GM18519 (cell line): ENCODE measurements at regions not wholly inside any gene's neighbourhood (a gene's known extent, or its start where the extent isn't known, plus 50 kb on each side); places are given as distances from the start of the nearest gene placed in this dataset.

Source experiments
- ATAC-seq: cut with Tn5 transposase; IDR thresholded peaks from one replicate; pipeline ENCODE4 v1.9.1; 2021; ENCODE audit warnings: mild to moderate bottlenecking, moderate library complexity; ENCODE audit not compliant: unreplicated experiment, low FRiP score

- no peak for ATAC-seq
These were observed 1598.3 kb downstream of the AACS start for GRCh38 chr12:126663304-126664094.

- ATAC-seq: no peak
These were observed 1599.6 kb upstream of the TMEM132C start for GRCh38 chr12:126667339-126667738.

- ATAC-seq: no peak
These were observed 1598.4 kb upstream of the TMEM132C start for GRCh38 chr12:126668538-126668937.

GRCh38 chr12:126668961-126669360 lies 1598.0 kb upstream of the TMEM132C start:
- no peak for ATAC-seq

- no peak for ATAC-seq
These were observed 1590.5 kb upstream of the TMEM132C start for GRCh38 chr12:126676434-126676833.

- ATAC-seq: no peak
These were observed 1585.3 kb upstream of the TMEM132C start for GRCh38 chr12:126681676-126682075.

GRCh38 chr12:126684703-126685102 lies 1582.3 kb upstream of the TMEM132C start:
- ATAC-seq: no peak

- no peak for ATAC-seq
These were observed 1581.3 kb upstream of the TMEM132C start for GRCh38 chr12:126685636-126686035.

- ATAC-seq: no peak
These were observed 1578.4 kb upstream of the TMEM132C start for GRCh38 chr12:126688556-126688955.

- ATAC-seq: no peak
These were observed 1566.9 kb upstream of the TMEM132C start for GRCh38 chr12:126700096-126700495.

- no peak for ATAC-seq
These were observed 1562.4 kb upstream of the TMEM132C start for GRCh38 chr12:126704609-126705008.

GRCh38 chr12:126706300-126706699 lies 1560.7 kb upstream of the TMEM132C start:
- ATAC-seq: no peak

GRCh38 chr12:126708492-126708896 lies 1558.5 kb upstream of the TMEM132C start:
- no peak for ATAC-seq

GRCh38 chr12:126718365-126718764 lies 1548.6 kb upstream of the TMEM132C start:
- no peak for ATAC-seq

- ATAC-seq: no peak
These were observed 1546.9 kb upstream of the TMEM132C start for GRCh38 chr12:126719912-126720705.

GRCh38 chr12:126726481-126727217 lies 1540.3 kb upstream of the TMEM132C start:
- no peak for ATAC-seq

GRCh38 chr12:126727218-126728075 lies 1539.5 kb upstream of the TMEM132C start:
- no peak for ATAC-seq

GRCh38 chr12:126734296-126734695 lies 1532.7 kb upstream of the TMEM132C start:
- no peak for ATAC-seq

GRCh38 chr12:126734710-126735109 lies 1532.3 kb upstream of the TMEM132C start:
- ATAC-seq: no peak
